ENCODE measurements at regions not wholly inside any gene's neighbourhood (a gene's known extent, or its start where the extent isn't known, plus 50 kb on each side); places are given as distances from the start of the nearest gene placed in this dataset.

DNA sequence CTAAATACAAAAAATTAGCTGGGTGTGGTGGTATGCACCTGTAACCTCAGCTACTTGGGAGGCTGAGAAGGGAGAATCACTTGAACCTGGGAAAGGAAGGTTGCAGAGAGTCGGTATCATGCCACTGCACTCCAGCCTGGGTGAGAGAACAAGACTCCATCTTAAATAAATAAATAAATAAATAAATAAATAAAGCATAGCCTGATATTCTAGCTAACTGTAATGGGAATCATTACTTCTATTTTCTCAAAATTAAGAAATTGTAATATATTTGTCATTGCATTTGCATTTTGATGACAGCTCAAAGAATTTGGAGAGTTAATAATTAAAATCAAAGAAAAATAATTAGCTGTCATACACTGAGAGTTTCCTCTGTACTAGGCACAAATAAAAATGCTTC, 561.1 kb downstream of the EFNB2 start:
- TF ChIP-seq, protein P1, sequence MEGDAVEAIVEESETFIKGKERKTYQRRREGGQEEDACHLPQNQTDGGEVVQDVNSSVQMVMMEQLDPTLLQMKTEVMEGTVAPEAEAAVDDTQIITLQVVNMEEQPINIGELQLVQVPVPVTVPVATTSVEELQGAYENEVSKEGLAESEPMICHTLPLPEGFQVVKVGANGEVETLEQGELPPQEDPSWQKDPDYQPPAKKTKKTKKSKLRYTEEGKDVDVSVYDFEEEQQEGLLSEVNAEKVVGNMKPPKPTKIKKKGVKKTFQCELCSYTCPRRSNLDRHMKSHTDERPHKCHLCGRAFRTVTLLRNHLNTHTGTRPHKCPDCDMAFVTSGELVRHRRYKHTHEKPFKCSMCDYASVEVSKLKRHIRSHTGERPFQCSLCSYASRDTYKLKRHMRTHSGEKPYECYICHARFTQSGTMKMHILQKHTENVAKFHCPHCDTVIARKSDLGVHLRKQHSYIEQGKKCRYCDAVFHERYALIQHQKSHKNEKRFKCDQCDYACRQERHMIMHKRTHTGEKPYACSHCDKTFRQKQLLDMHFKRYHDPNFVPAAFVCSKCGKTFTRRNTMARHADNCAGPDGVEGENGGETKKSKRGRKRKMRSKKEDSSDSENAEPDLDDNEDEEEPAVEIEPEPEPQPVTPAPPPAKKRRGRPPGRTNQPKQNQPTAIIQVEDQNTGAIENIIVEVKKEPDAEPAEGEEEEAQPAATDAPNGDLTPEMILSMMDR (IDR thresholded peaks at IDR 0.05): no peak
- TF ChIP-seq POLR2A (IDR thresholded peaks at IDR 0.05): no peak
